ENCODE measurements at regions not wholly inside any gene's neighbourhood (a gene's known extent, or its start where the extent isn't known, plus 50 kb on each side); places are given as distances from the start of the nearest gene placed in this dataset.

DNA sequence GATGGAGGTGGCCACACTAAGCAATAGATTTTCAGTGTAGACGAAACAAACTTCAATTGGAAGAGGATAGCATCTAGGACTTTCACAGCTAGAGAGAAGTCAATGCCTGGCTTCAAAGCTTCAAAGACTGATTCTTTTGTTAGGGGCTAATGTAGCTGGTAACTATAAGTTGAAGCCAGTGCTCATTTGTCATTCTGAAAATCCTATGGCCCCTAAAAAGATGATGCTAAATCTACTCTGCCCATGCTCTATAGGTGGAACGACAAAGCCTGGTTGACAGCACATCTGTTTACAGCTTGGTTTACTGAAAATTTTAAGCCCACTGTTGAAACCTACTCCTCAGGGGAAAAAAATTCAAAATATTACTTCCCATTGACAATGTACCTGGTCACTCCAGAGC lies 226.7 kb downstream of the BCAS1 start:
- TF ChIP-seq, protein P1, sequence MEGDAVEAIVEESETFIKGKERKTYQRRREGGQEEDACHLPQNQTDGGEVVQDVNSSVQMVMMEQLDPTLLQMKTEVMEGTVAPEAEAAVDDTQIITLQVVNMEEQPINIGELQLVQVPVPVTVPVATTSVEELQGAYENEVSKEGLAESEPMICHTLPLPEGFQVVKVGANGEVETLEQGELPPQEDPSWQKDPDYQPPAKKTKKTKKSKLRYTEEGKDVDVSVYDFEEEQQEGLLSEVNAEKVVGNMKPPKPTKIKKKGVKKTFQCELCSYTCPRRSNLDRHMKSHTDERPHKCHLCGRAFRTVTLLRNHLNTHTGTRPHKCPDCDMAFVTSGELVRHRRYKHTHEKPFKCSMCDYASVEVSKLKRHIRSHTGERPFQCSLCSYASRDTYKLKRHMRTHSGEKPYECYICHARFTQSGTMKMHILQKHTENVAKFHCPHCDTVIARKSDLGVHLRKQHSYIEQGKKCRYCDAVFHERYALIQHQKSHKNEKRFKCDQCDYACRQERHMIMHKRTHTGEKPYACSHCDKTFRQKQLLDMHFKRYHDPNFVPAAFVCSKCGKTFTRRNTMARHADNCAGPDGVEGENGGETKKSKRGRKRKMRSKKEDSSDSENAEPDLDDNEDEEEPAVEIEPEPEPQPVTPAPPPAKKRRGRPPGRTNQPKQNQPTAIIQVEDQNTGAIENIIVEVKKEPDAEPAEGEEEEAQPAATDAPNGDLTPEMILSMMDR (IDR thresholded peaks at IDR 0.05; ENCODE audit: borderline replicate concordance, extremely low read depth, insufficient read depth) = no peak
- no peak for FAIRE-seq
- no peak overlapping the region for H3K27ac ChIP-seq (ENCODE audit: low read depth in 2 of 2, low read length in 2 of 2)

DNA sequence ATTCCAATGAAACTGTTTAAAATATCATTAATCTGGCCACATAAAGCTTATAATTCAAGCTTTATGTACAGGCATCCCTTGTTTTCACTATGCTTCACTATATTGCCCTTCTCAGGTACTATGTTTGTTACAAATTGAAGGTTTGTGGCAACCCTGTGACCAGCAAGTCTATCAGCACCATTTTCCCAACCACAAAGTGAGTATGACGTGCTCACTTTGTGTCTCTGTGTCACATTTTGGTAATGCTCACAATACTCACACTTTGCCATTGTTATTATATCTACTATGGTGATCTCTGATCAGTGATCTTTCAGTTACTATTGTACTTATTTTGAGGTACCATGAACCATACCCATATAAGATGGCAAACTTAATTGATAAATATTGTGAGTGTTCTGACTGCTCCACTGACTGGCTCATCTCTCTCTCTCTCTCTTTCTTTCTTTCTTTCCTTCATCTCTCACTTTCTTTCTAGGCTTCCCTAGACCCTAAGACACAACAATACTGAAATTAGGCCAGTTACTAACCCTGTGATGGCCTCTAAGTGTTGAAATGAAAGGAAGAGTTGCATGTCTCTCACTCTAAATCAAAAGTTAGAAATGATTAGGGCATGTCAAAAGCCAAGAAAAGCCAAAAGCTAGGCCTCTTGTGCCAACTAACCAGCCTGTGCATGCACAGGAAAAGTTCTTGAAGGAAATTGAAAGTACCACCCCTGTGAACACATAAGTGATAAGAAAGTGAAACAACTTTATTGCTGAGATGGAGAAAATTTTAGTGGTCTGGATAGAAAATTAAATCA lies 227.9 kb downstream of the BCAS1 start:
- FAIRE-seq = no peak

More for the DNA sequence above, 226.7 kb downstream of the BCAS1 start:
- H3K9ac ChIP-seq (ENCODE audit: low read length in 3 of 3) = no peak overlapping the region
- no peaks in the 10 kb centered on the region for H3K27me3 ChIP-seq (ENCODE audit: control insufficient read depth, insufficient read depth, low read length)
- no peaks in the 10 kb centered on the region for H3K9me3 ChIP-seq (ENCODE audit: control insufficient read depth in 2 of 3, insufficient read depth in 1 of 3, low read length in 3 of 3)
- no peak for DNase-seq
- H3K36me3 ChIP-seq (ENCODE audit: control insufficient read depth in 2 of 3, insufficient read depth in 3 of 3, low read length in 3 of 3) = no peaks in the 10 kb centered on the region
- peaks cover 0 to 2% (median 0%) of the 10 kb centered on the region in 3 donors for H3K4me1 ChIP-seq (ENCODE audit: control insufficient read depth in 2 of 3, insufficient read depth in 2 of 3, low read depth in 1 of 3, low read length in 3 of 3)
- intact Hi-C loops (cut with DNase I) = no loop called here
- no peak overlapping the region for H3K4me3 ChIP-seq (ENCODE audit: low read length in 3 of 3)

DNA sequence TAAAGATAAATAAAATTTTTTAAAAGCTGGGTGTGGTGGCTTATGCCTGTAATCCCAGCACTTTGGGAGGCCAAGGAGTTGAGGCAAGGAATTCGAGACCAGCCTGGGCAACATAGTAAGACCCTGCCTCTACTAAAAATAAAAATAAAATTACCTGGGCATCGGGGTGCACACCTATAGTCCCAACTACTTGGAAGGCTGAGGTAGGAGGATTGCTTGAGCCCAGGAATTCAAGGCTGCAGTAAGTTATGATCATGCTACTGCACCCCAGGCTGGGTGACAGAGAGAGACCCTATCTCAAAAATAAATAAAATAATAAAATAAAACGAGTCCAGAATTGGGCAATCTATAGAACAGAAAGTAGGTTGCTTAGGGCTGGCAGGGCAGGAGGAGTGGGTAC lies 228.7 kb downstream of the BCAS1 start:
- no peaks in the 10 kb centered on the region for H3K27me3 ChIP-seq (ENCODE audit: control insufficient read depth, insufficient read depth, low read length)
- H3K27ac ChIP-seq (ENCODE audit: low read depth in 2 of 2, low read length in 2 of 2) = no peak overlapping the region
- TF ChIP-seq, protein P1 (IDR thresholded peaks at IDR 0.05; ENCODE audit: borderline replicate concordance, extremely low read depth, insufficient read depth) = no peak
- no peaks in the 10 kb centered on the region for H3K36me3 ChIP-seq (ENCODE audit: control insufficient read depth in 2 of 3, insufficient read depth in 3 of 3, low read length in 3 of 3)
- no peak overlapping the region for H3K9ac ChIP-seq (ENCODE audit: low read length in 3 of 3)
- no peak overlapping the region for H3K4me3 ChIP-seq (ENCODE audit: low read length in 3 of 3)
- FAIRE-seq = no peak
- intact Hi-C loops (cut with DNase I) = no loop called here
- no peak for DNase-seq
- H3K9me3 ChIP-seq (ENCODE audit: control insufficient read depth in 2 of 3, insufficient read depth in 1 of 3, low read length in 3 of 3) = no peaks in the 10 kb centered on the region
- peaks cover 0 to 2% (median 0%) of the 10 kb centered on the region in 3 donors for H3K4me1 ChIP-seq (ENCODE audit: control insufficient read depth in 2 of 3, insufficient read depth in 2 of 3, low read depth in 1 of 3, low read length in 3 of 3)

More for the DNA sequence above, 227.9 kb downstream of the BCAS1 start:
- peaks cover 0 to 2% (median 0%) of the 10 kb centered on the region in 3 donors for H3K4me1 ChIP-seq (ENCODE audit: control insufficient read depth in 2 of 3, insufficient read depth in 2 of 3, low read depth in 1 of 3, low read length in 3 of 3)
- no peak overlapping the region for H3K27ac ChIP-seq (ENCODE audit: low read depth in 2 of 2, low read length in 2 of 2)
- no peak for DNase-seq
- no peak overlapping the region for H3K9ac ChIP-seq (ENCODE audit: low read length in 3 of 3)
- no peak overlapping the region for H3K4me3 ChIP-seq (ENCODE audit: low read length in 3 of 3)
- no peaks in the 10 kb centered on the region for H3K36me3 ChIP-seq (ENCODE audit: control insufficient read depth in 2 of 3, insufficient read depth in 3 of 3, low read length in 3 of 3)
- H3K9me3 ChIP-seq (ENCODE audit: control insufficient read depth in 2 of 3, insufficient read depth in 1 of 3, low read length in 3 of 3) = no peaks in the 10 kb centered on the region
- intact Hi-C loops (cut with DNase I) = no loop called here
- TF ChIP-seq, protein P1 (IDR thresholded peaks at IDR 0.05; ENCODE audit: borderline replicate concordance, extremely low read depth, insufficient read depth) = no peak
- H3K27me3 ChIP-seq (ENCODE audit: control insufficient read depth, insufficient read depth, low read length) = no peaks in the 10 kb centered on the region

All from kidney (tissue), 13 donors.